IMR-90 (cell line): ENCODE measurements at regions not wholly inside any gene's neighbourhood (a gene's known extent, or its start where the extent isn't known, plus 50 kb on each side); places are given as distances from the start of the nearest gene placed in this dataset.

ENCODE experiments used
- ATAC-seq: fragments of 200-7000 bp; cut with Tn5 transposase; 2 replicates; pipeline ENCODE4 v1.9.1; 2020; ENCODE audit warnings: low read depth, mild to moderate bottlenecking, moderate library complexity
- BruUV-seq: library from RNA; stranded (reverse); fragments of 400-500 nt; replicated peaks from 2 replicates; lab custom pipeline; 2021; lab: Mats Ljungman, UMichigan
- CTCF ChIA-PET: fragments of 300-600 bp; formaldehyde crosslinking; extraction: SDS; loops from one replicate; lab custom pipeline; 2021; ENCODE audit warnings: antibody characterized with exemption; lab: Yijun Ruan, JAX
- POLR2A ChIA-PET: fragments of 300-600 bp; sonication (Branson Sonifier 250); formaldehyde crosslinking; loops from one replicate; lab custom pipeline; 2022; ENCODE audit warnings: antibody characterized with exemption; ENCODE audit not compliant: unreplicated experiment; lab: Charles Lee
- DNase-seq: peaks from one replicate; pipeline ENCODE4 v3.0.0; 2013
- H2AFZ ChIP-seq: replicated peaks from 2 replicates; pipeline ENCODE3; 2013; ENCODE audit warnings: low read length, mild to moderate bottlenecking; ENCODE audit not compliant: poor library complexity
- H2AK5ac ChIP-seq: 2 replicates; pipeline ENCODE4 v1.6.1; 2013; ENCODE audit warnings: low read depth, low read length, inconsistent platforms
- H2AK9ac ChIP-seq: replicated peaks from 2 replicates; pipeline ENCODE3; 2013; ENCODE audit warnings: mild to moderate bottlenecking, low read depth, low read length, moderate library complexity; ENCODE audit not compliant: poor library complexity
- H2BK120ac ChIP-seq: 2 replicates; pipeline ENCODE4 v1.6.1; 2013; ENCODE audit warnings: low read depth, low read length, inconsistent platforms
- H2BK15ac ChIP-seq: 3 replicates; pipeline ENCODE4 v1.6.1; 2013; ENCODE audit warnings: low read depth, low read length, inconsistent platforms
- H2BK20ac ChIP-seq: 2 replicates; pipeline ENCODE4 v1.6.1; 2013; ENCODE audit warnings: low read depth, mild to moderate bottlenecking, inconsistent platforms, low read length, moderate library complexity
- H2BK5ac ChIP-seq: 2 replicates; pipeline ENCODE4 v1.6.1; 2013; ENCODE audit warnings: mild to moderate bottlenecking, low read depth, low read length, inconsistent platforms; ENCODE audit not compliant: poor library complexity, severe bottlenecking
- H3K14ac ChIP-seq: replicated peaks from 2 replicates; pipeline ENCODE4 v1.6.1; 2013; ENCODE audit warnings: low read depth, low read length, inconsistent platforms
- H3K18ac ChIP-seq: 2 replicates; pipeline ENCODE4 v1.6.1; 2013; ENCODE audit warnings: low read depth, low read length, control low read depth
- H3K23ac ChIP-seq: 2 replicates; pipeline ENCODE4 v1.6.1; 2013; ENCODE audit warnings: low read depth, low read length, inconsistent platforms
- H3K27ac ChIP-seq: 2 replicates; pipeline ENCODE4 v1.5.1; 2013; ENCODE audit warnings: mild to moderate bottlenecking, control low read depth, low read length; ENCODE audit not compliant: insufficient read depth
- H3K27me3 ChIP-seq: 2 replicates; pipeline ENCODE4 v1.6.1; 2013; ENCODE audit warnings: low read length; ENCODE audit not compliant: control insufficient read depth, insufficient read depth
- H3K36me3 ChIP-seq: 2 replicates; pipeline ENCODE4 v1.6.1; 2013; ENCODE audit warnings: low read length, mixed read lengths; ENCODE audit not compliant: control insufficient read depth, insufficient read depth
- H3K4ac ChIP-seq: 2 replicates; pipeline ENCODE4 v1.6.1; 2013; ENCODE audit warnings: low read depth, low read length, inconsistent platforms
- H3K4me1 ChIP-seq: 2 replicates; pipeline ENCODE4 v1.6.1; 2013; ENCODE audit warnings: low read length, mixed read lengths; ENCODE audit not compliant: control insufficient read depth, insufficient read depth
- H3K4me2 ChIP-seq: 2 replicates; pipeline ENCODE4 v1.6.1; 2013; ENCODE audit warnings: low read depth, mild to moderate bottlenecking, control low read depth, low read length, moderate library complexity
- H3K4me3 ChIP-seq: 2 replicates; pipeline ENCODE4 v1.5.1; 2013; ENCODE audit warnings: low read depth, mild to moderate bottlenecking, control low read depth, low read length, moderate library complexity; ENCODE audit not compliant: insufficient read depth
- H3K56ac ChIP-seq: 2 replicates; pipeline ENCODE4 v1.6.1; 2013; ENCODE audit warnings: low read length, inconsistent platforms; ENCODE audit not compliant: insufficient read depth; ENCODE audit errors: extremely low read depth
- H3K79me1 ChIP-seq, 2 experiments: 2 replicates each; pipeline ENCODE4 v1.6.1; 2013; ENCODE audit warnings: low read length in 2 of 2, inconsistent platforms in 1 of 2, low read depth in 1 of 2
- H3K9ac ChIP-seq: 2 replicates; pipeline ENCODE4 v1.6.1; 2013; ENCODE audit warnings: low read depth, low read length, control low read depth
- H3K9me1 ChIP-seq: 2 replicates; pipeline ENCODE4 v1.6.1; 2013; ENCODE audit warnings: low read length, inconsistent platforms; ENCODE audit not compliant: insufficient read depth
- H3K9me3 ChIP-seq: 2 replicates; pipeline ENCODE4 v1.6.1; 2013; ENCODE audit warnings: low read length; ENCODE audit not compliant: control insufficient read depth, insufficient read depth
- H4K20me1 ChIP-seq: 2 replicates; pipeline ENCODE4 v1.6.1; 2013; ENCODE audit warnings: low read length, inconsistent platforms; ENCODE audit not compliant: insufficient read depth
- H4K5ac ChIP-seq: 2 replicates; pipeline ENCODE4 v1.6.1; 2013; ENCODE audit warnings: mild to moderate bottlenecking, low read depth, low read length, control low read depth
- H4K8ac ChIP-seq, 2 experiments: 2 replicates each; pipeline ENCODE4 v1.6.1; 2013; ENCODE audit warnings: low read depth in 2 of 2, low read length in 2 of 2, control low read depth in 1 of 2, inconsistent platforms in 1 of 2
- H4K91ac ChIP-seq: 2 replicates; pipeline ENCODE4 v1.6.1; 2013; ENCODE audit warnings: low read depth, low read length, inconsistent platforms; ENCODE audit not compliant: insufficient read depth
- BHLHE40 ChIP-seq: fragments of 150-350 bp; IDR thresholded peaks from 2 replicates; pipeline ENCODE4 v1.6.1; 2016; ENCODE audit warnings: mild to moderate bottlenecking, low read depth, low read length
- CEBPB ChIP-seq: IDR thresholded peaks from 2 replicates; pipeline ENCODE4 v1.6.1; 2012; ENCODE audit warnings: low read depth, low read length, improper control_type of control experiment
- CHD1 ChIP-seq: IDR thresholded peaks from 2 replicates; pipeline ENCODE4 v1.6.1; 2012; ENCODE audit warnings: low read depth, low read length, improper control_type of control experiment
- CTCF ChIP-seq: conservative IDR thresholded peaks from 2 replicates; pipeline ENCODE4 v1.5.1; 2012; ENCODE audit warnings: mild to moderate bottlenecking, low read depth, low read length, improper control_type of control experiment
- ELK1 ChIP-seq: fragments of 150-350 bp; IDR thresholded peaks from 2 replicates; pipeline ENCODE4 v1.6.1; 2016; ENCODE audit warnings: low read depth, mild to moderate bottlenecking, low read length, moderate library complexity, borderline replicate concordance
- FOS ChIP-seq: fragments of 150-350 bp; IDR thresholded peaks from 2 replicates; pipeline ENCODE4 v1.6.1; 2016; ENCODE audit warnings: low read depth, low read length
- MAFK ChIP-seq: IDR thresholded peaks from 2 replicates; pipeline ENCODE4 v1.6.1; 2012; ENCODE audit warnings: low read depth, low read length, improper control_type of control experiment
- MAZ ChIP-seq: IDR thresholded peaks from 2 replicates; pipeline ENCODE4 v1.6.1; 2012; ENCODE audit warnings: low read depth, mild to moderate bottlenecking, low read length, improper control_type of control experiment, moderate library complexity, borderline replicate concordance
- MXI1 ChIP-seq: IDR thresholded peaks from 2 replicates; pipeline ENCODE4 v1.6.1; 2012; ENCODE audit warnings: low read depth, mild to moderate bottlenecking, low read length, moderate library complexity, borderline replicate concordance
- NFE2L2 ChIP-seq: fragments of 150-350 bp; IDR thresholded peaks from 2 replicates; pipeline ENCODE4 v1.6.1; 2016; ENCODE audit warnings: low read depth, mild to moderate bottlenecking, low read length
- POLR2A ChIP-seq: IDR thresholded peaks from 2 replicates; pipeline ENCODE4 v1.6.1; 2012; ENCODE audit warnings: mild to moderate bottlenecking, low read depth, low read length
- RAD21 ChIP-seq: IDR thresholded peaks from 2 replicates; pipeline ENCODE4 v1.6.1; 2012; ENCODE audit warnings: low read length, improper control_type of control experiment
- RCOR1 ChIP-seq: IDR thresholded peaks from 2 replicates; pipeline ENCODE4 v1.6.1; 2012; ENCODE audit warnings: mild to moderate bottlenecking, low read length, improper control_type of control experiment; ENCODE audit not compliant: insufficient replicate concordance
- RFX5 ChIP-seq: IDR thresholded peaks from 2 replicates; pipeline ENCODE4 v1.8.0; 2012; ENCODE audit warnings: low read depth, mild to moderate bottlenecking, low read length, moderate library complexity
- SMC3 ChIP-seq: fragments of 150-350 bp; IDR thresholded peaks from 2 replicates; pipeline ENCODE4 v1.6.1; 2016; ENCODE audit warnings: low read depth, mild to moderate bottlenecking, antibody characterized with exemption, low read length, moderate library complexity
- USF2 ChIP-seq: fragments of 150-350 bp; IDR thresholded peaks from 2 replicates; pipeline ENCODE4 v1.6.1; 2017; ENCODE audit warnings: mild to moderate bottlenecking, antibody characterized with exemption, low read length, low read depth
- WGBS, 2 experiments: methylation state at CpG; one replicate each; pipeline versions ENCODE4 v1.1.5 to v1.1.7; 2013; ENCODE audit warnings: missing lambda C conversion rate in 2 of 2; ENCODE audit not compliant: insufficient read length in 1 of 2; ENCODE audit errors: extremely low coverage in 2 of 2; 5-methylcytosine and 5-hydroxymethylcytosine counted together
- dilution Hi-C: fragments of 300-500 bp; cut with HindIII; formaldehyde crosslinking; loops from one replicate; pipeline ENCODE4 v1.14.3; 2018; ENCODE audit warnings: low sequenced_read_pairs; ENCODE audit not compliant: unreplicated experiment
- in situ Hi-C: fragments of 300-500 bp; cut with MboI; formaldehyde crosslinking; loops from 3 replicates; pipeline ENCODE4 v1.14.3; 2019; ENCODE audit warnings: low sequenced_read_pairs, inconsistent platforms, mixed read lengths
- intact Hi-C: fragments of 100-400 bp; cut with micrococcal nuclease; formaldehyde crosslinking; loops from 2 replicates; pipeline ENCODE4 v1.10.0; 2022

GRCh38 chr4:134510544-134510943 is 309.0 kb upstream of the PABPC4L start:
- ATAC-seq (no peak), DNase-seq (no peak)
- Histone ChIP-seq H3K14ac (no peak overlapping the region), H4K5ac (no peak overlapping the region), H2BK120ac (no peak overlapping the region), H2BK15ac (no peak overlapping the region), H3K79me1 (no peaks in the 10 kb centered on the region), H3K18ac (no peak overlapping the region), H2BK20ac (no peak overlapping the region), H3K27ac (no peak overlapping the region), H3K4me2 (no peak overlapping the region), H2AK9ac (no peak overlapping the region), H3K9me3 (no peaks in the 10 kb centered on the region; the same call in 1 of the 2 replicates), H3K4ac (no peak overlapping the region), H2AFZ (no peak overlapping the region), H2AK5ac (no peak overlapping the region), H4K91ac (no peak overlapping the region), H4K8ac (no peak overlapping the region), H3K36me3 (no peaks in the 10 kb centered on the region), H3K9me1 (no peaks in the 10 kb centered on the region), H2BK5ac (no peak overlapping the region), H3K9ac (no peak overlapping the region), H3K4me1 (no peaks in the 10 kb centered on the region), H3K23ac (no peak overlapping the region), H4K20me1 (no peaks in the 10 kb centered on the region), H3K4me3 (no peak overlapping the region), H3K56ac (no peak overlapping the region), H3K27me3 (no peaks in the 10 kb centered on the region)
- no CpG with 5 or more reads among the region's 2 CpGs for WGBS, 2 experiments
- intact Hi-C loops (no loop called here), dilution Hi-C loops (no loop called here), in situ Hi-C loops (no loop called here)
- no TSS peak for BruUV-seq
- CTCF ChIA-PET, result no interaction called here
- POLR2A ChIA-PET, result no interaction called here
- no peak for TF ChIP-seq CEBPB
- no peak for TF ChIP-seq RCOR1
- TF ChIP-seq CTCF, result no peak
- no peak for TF ChIP-seq MAFK
- TF ChIP-seq POLR2A, result no peak
- no peak for TF ChIP-seq FOS
- no peak for TF ChIP-seq MAZ
- TF ChIP-seq ELK1, result no peak
- no peak for TF ChIP-seq NFE2L2
- TF ChIP-seq SMC3, result no peak
- no peak for TF ChIP-seq RAD21
- TF ChIP-seq CHD1, result no peak
- no peak for TF ChIP-seq USF2
- TF ChIP-seq MXI1, result no peak
- TF ChIP-seq BHLHE40, result no peak
- no peak for TF ChIP-seq RFX5
